GM12878 (cell line): ENCODE measurements at regions not wholly inside any gene's neighbourhood (a gene's known extent, or its start where the extent isn't known, plus 50 kb on each side); places are given as distances from the start of the nearest gene placed in this dataset.

ENCODE experiments used
- ATAC-seq: fragments of 200-7000 bp; cut with Tn5 transposase; 3 replicates; pipeline ENCODE4 v1.9.1; 2020; ENCODE audit warnings: mild to moderate bottlenecking, moderate library complexity
- BruUV-seq: library from RNA; stranded (reverse); fragments of 400-500 nt; replicated peaks from 2 replicates; lab custom pipeline; 2021; lab: Mats Ljungman, UMichigan
- CTCF ChIA-PET: fragments of 300-600 bp; sonication (Branson Sonifier 250); formaldehyde crosslinking; extraction: SDS; loops from one replicate; lab custom pipeline; 2021; ENCODE audit warnings: inconsistent platforms; lab: Yijun Ruan, JAX
- POLR2A ChIA-PET: fragments of 350-600 bp; formaldehyde crosslinking; extraction: SDS; loops from one replicate; lab custom pipeline; 2021; ENCODE audit warnings: inconsistent platforms; lab: Charles Lee
- RAD21 ChIA-PET: fragments of 300-600 bp; sonication (Branson Sonifier 250); formaldehyde crosslinking; loops from one replicate; lab custom pipeline; 2023; ENCODE audit warnings: antibody characterized with exemption; ENCODE audit not compliant: unreplicated experiment; lab: Charles Lee
- SMC1A ChIA-PET: fragments of 300-600 bp; sonication (Branson Sonifier 250); formaldehyde crosslinking; loops from one replicate; lab custom pipeline; 2023; ENCODE audit not compliant: unreplicated experiment, uncharacterized antibody; lab: Charles Lee
- DNase-seq: peaks from one replicate; pipeline ENCODE4 v3.0.0-alpha.2; 2011; ENCODE audit warnings: low read depth, low spot score
- FAIRE-seq: peaks from 3 replicates; lab custom pipeline; 2011; peaks lifted over from hg19 to GRCh38; lab: Jason Lieb, UNC
- H2AFZ ChIP-seq: 2 replicates; pipeline ENCODE4 v1.6.0; 2011; ENCODE audit warnings: low read depth, low read length, control low read depth; ENCODE audit not compliant: control insufficient read depth
- H3K27ac ChIP-seq: 2 replicates; pipeline ENCODE4 v1.5.1; 2011; ENCODE audit warnings: control low read depth; ENCODE audit not compliant: control insufficient read depth, insufficient read depth
- H3K27me3 ChIP-seq, 2 experiments: replicated peaks in 1 of 2; 2 replicates each; pipeline versions ENCODE4 v1.6.0 to v1.6.1; 2011; ENCODE audit warnings: low read length in 1 of 2; ENCODE audit not compliant: control insufficient read depth in 2 of 2, insufficient read depth in 2 of 2
- H3K36me3 ChIP-seq, 2 experiments: 2 replicates each; pipeline ENCODE4 v1.5.1; 2011; ENCODE audit warnings: low read length in 1 of 2; ENCODE audit not compliant: control insufficient read depth in 2 of 2, insufficient read depth in 2 of 2
- H3K4me1 ChIP-seq: 2 replicates; pipeline ENCODE4 v1.6.1; 2011; ENCODE audit warnings: mild to moderate bottlenecking, low read length, moderate library complexity, mixed read lengths; ENCODE audit not compliant: control insufficient read depth, insufficient read depth
- H3K4me2 ChIP-seq: 2 replicates; pipeline ENCODE4 v1.6.0; 2011; ENCODE audit warnings: control low read depth; ENCODE audit not compliant: control insufficient read depth, insufficient read depth
- H3K4me3 ChIP-seq: fragments of 200-600 bp; sonication (generic); 2 replicates; pipeline ENCODE4 v1.5.1; 2016
- H3K79me2 ChIP-seq: 2 replicates; pipeline ENCODE4 v1.6.0; 2011; ENCODE audit warnings: low read length; ENCODE audit not compliant: control insufficient read depth, insufficient read depth
- H3K9ac ChIP-seq: 2 replicates; pipeline ENCODE4 v1.8.0; 2011; ENCODE audit warnings: low read length, control low read depth, mixed read lengths; ENCODE audit not compliant: control insufficient read depth, insufficient read depth
- H3K9me3 ChIP-seq: replicated peaks from 3 replicates; pipeline ENCODE4 v1.5.1; 2011; ENCODE audit warnings: mild to moderate bottlenecking, low read length; ENCODE audit not compliant: control insufficient read depth, insufficient read depth
- H4K20me1 ChIP-seq: 2 replicates; pipeline ENCODE4 v1.6.0; 2011; ENCODE audit not compliant: control insufficient read depth, insufficient read depth
- ETV6 ChIP-seq, 2 experiments: fragments of 450-650 bp in 1 of 2; IDR thresholded peaks in 1 of 2; conservative IDR thresholded peaks in 1 of 2; 2 replicates each; pipeline ENCODE4 v1.6.1; 2014; ENCODE audit warnings: antibody characterized with exemption in 1 of 2, borderline replicate concordance in 1 of 2, low read depth in 1 of 2, mild to moderate bottlenecking in 1 of 2, moderate library complexity in 1 of 2
- HDAC6 ChIP-seq: fragments of 200-600 bp; sonication (generic); IDR thresholded peaks from one replicate; pipeline ENCODE4 v1.8.0; 2017; ENCODE audit warnings: antibody characterized with exemption; ENCODE audit not compliant: unreplicated experiment
- JUND ChIP-seq: IDR thresholded peaks from 2 replicates; pipeline ENCODE4 v1.6.1; 2012; ENCODE audit warnings: low read depth, mild to moderate bottlenecking, low read length, improper control_type of control experiment, moderate library complexity
- POLR2A ChIP-seq: IDR thresholded peaks from 2 replicates; pipeline ENCODE4 v1.6.1; 2011; ENCODE audit warnings: low read depth, mild to moderate bottlenecking, low read length
- POLR2AphosphoS2 ChIP-seq: IDR thresholded peaks from 2 replicates; pipeline ENCODE4 v1.6.1; 2011; ENCODE audit warnings: low read depth, mild to moderate bottlenecking, low read length, improper control_type of control experiment, moderate library complexity
- RAD21 ChIP-seq: IDR thresholded peaks from 2 replicates; pipeline ENCODE4 v1.6.1; 2011; ENCODE audit warnings: mild to moderate bottlenecking, low read depth, low read length, moderate library complexity; ENCODE audit not compliant: insufficient read depth
- TCF3 ChIP-seq: IDR thresholded peaks from 2 replicates; pipeline ENCODE4 v1.6.1; 2012; ENCODE audit warnings: low read depth, mild to moderate bottlenecking, low read length, borderline replicate concordance; ENCODE audit not compliant: insufficient read depth
- WGBS: methylation state at CpG from one replicate; pipeline ENCODE4 v1.1.6; 2016; ENCODE audit warnings: low lambda C conversion rate; ENCODE audit not compliant: insufficient replicate concordance, insufficient coverage; ENCODE audit errors: missing lambda C conversion rate; 5-methylcytosine and 5-hydroxymethylcytosine counted together
- in situ Hi-C: fragments of 300-500 bp; cut with MboI; formaldehyde crosslinking; loops from 9 replicates; pipeline ENCODE4 v1.14.3; 2018; ENCODE audit warnings: mixed read lengths
- intact Hi-C: fragments of 100-400 bp; cut with micrococcal nuclease; formaldehyde crosslinking; loops from one replicate; pipeline ENCODE4 v1.14.2; 2022; ENCODE audit not compliant: unreplicated experiment

DNA sequence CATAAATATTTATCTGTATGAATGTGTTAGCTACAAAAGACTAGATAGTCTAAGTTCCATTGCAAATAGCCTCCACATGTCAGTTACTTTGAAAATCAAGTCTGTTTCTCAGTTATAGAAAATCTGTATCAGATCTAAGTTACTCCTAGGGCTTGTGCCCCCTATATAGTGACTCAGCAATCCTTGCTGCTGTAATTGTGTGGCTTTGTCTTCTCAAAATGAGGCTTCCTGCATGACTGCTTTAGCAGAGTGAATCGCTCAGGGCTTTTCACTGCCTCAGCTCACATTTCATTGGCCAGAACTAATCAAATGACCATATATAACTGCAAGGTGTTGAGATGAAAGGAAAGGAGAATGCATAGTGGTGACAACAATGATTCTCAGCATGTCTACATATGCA, 552.2 kb upstream of the STXBP6 start (continued):
- TF ChIP-seq TCF3: no peak
- no peak for TF ChIP-seq HDAC6
- no peak for TF ChIP-seq JUND
- TF ChIP-seq RAD21: no peak
- no peak for TF ChIP-seq POLR2A

DNA sequence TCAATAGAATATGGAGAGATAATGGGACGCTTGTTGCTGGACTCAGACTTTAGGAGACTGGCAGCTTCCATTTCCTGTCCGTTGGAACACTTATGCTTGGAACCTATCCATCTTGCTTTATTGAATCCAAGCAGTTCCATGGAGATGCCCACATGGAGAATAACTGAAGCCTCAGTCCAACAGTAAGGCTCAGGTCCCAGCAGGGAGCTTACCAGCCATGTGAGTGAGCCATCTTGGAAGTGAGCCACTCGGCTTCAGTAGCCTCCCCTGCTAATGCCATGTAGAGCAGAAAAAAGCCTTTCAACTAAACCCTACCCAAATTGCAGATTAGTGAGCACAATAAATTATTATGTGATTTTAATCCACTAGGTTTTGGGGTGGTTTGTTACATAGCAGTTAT, 538.8 kb upstream of the STXBP6 start:
- DNase-seq: no peak
- no TSS peak for BruUV-seq
- Histone ChIP-seq H3K4me1 (no peaks in the 10 kb centered on the region), H4K20me1 (no peaks in the 10 kb centered on the region), H3K27ac (no peak overlapping the region), H2AFZ (no peak overlapping the region), H3K4me2 (no peak overlapping the region), H3K79me2 (no peaks in the 10 kb centered on the region), H3K9me3 (no peaks in the 10 kb centered on the region; the same call in 2 of the 3 replicates), H3K27me3 (no peaks in the 10 kb centered on the region), H3K36me3 (no peaks in the 10 kb centered on the region), H3K4me3 (no peak overlapping the region), H3K9ac (no peak overlapping the region)
- ATAC-seq: no peak
- TF ChIP-seq ETV6 (conservative IDR thresholded peaks at IDR 0.05 in 1 of 2, IDR thresholded peaks at IDR 0.05 in 1 of 2; ENCODE audit: borderline replicate concordance in 1 of 2, low read depth in 1 of 2) (no peak), POLR2AphosphoS2 (no peak)
- in situ Hi-C loops: no loop called here
- POLR2A ChIA-PET: no interaction called here
- RAD21 ChIA-PET: no interaction called here
- SMC1A ChIA-PET: no interaction called here
- 19% methylated on average over 3 of the region's 3 CpGs for WGBS
- CTCF ChIA-PET: no interaction called here
- no peak for FAIRE-seq
- intact Hi-C loops: no loop called here
